Peyer's patch (tissue), 4 donors: ENCODE measurements at regions not wholly inside any gene's neighbourhood (a gene's known extent, or its start where the extent isn't known, plus 50 kb on each side); places are given as distances from the start of the nearest gene placed in this dataset.

Experiments used
- DNase-seq, 3 donors: peaks; one replicate each; pipeline ENCODE4 v3.0.0-alpha.2; 2017 to 2019
- H3K27ac ChIP-seq, 4 donors: fragments of 200-600 bp; sonication (generic); one replicate each; pipeline ENCODE4 v1.5.1; 2016 to 2019
- H3K27me3 ChIP-seq, 2 donors: fragments of 200-600 bp; sonication (generic); one replicate each; pipeline ENCODE4 v1.5.1; 2019
- H3K36me3 ChIP-seq, 3 donors: fragments of 200-600 bp; sonication (generic); one replicate each; pipeline ENCODE4 v1.5.1; 2016 to 2019
- H3K4me1 ChIP-seq, 4 donors: fragments of 200-600 bp; sonication (generic); one replicate each; pipeline ENCODE4 v1.5.1; 2016 to 2019
- H3K4me3 ChIP-seq, 4 donors: fragments of 200-600 bp; sonication (generic); 1 replicate in 3 of 4; 2 replicates in 1 of 4; pipeline ENCODE4 v1.5.1; 2016 to 2019; ENCODE audit warnings: mild to moderate bottlenecking in 1 of 4
- H3K9me3 ChIP-seq, 4 donors: fragments of 200-600 bp; sonication (generic); one replicate each; pipeline ENCODE4 v1.5.1; 2016 to 2019; ENCODE audit warnings: mild to moderate bottlenecking in 1 of 4
- CTCF ChIP-seq, 6 experiments: fragments of 450-650 bp in 4 of 6; fragments of 200-600 bp in 2 of 6; sonication (generic) in 1 of 6; IDR thresholded peaks; one replicate each; pipeline ENCODE4 v1.5.1; 2017 to 2019; ENCODE audit warnings: antibody characterized with exemption in 6 of 6, mild to moderate bottlenecking in 3 of 6, moderate library complexity in 1 of 6
- POLR2A ChIP-seq, 2 donors: fragments of 450-650 bp; IDR thresholded peaks; one replicate each; pipeline ENCODE4 v1.5.1; 2017; ENCODE audit warnings: antibody characterized with exemption in 2 of 2, mild to moderate bottlenecking in 2 of 2, moderate library complexity in 2 of 2

GRCh38 chr6:91358986-91359385 lies 772.1 kb upstream of the MAP3K7 start:
- no peaks in the 10 kb centered on the region for H3K36me3 ChIP-seq
- no peak overlapping the region for H3K27ac ChIP-seq
- no peak for TF ChIP-seq POLR2A (IDR thresholded peaks at IDR 0.05)
- no peak for TF ChIP-seq CTCF (IDR thresholded peaks at IDR 0.05)
- H3K27me3 ChIP-seq = no peaks in the 10 kb centered on the region
- no peak for DNase-seq
- H3K4me3 ChIP-seq = no peak overlapping the region
- H3K9me3 ChIP-seq = no peaks in the 10 kb centered on the region
- H3K4me1 ChIP-seq = no peaks in the 10 kb centered on the region

- TF ChIP-seq CTCF (IDR thresholded peaks at IDR 0.05) = no peak
- no peak for TF ChIP-seq POLR2A (IDR thresholded peaks at IDR 0.05)
- H3K36me3 ChIP-seq = no peaks in the 10 kb centered on the region
- no peaks in the 10 kb centered on the region for H3K4me1 ChIP-seq
- H3K4me3 ChIP-seq = no peak overlapping the region
- DNase-seq = no peak
- H3K27me3 ChIP-seq = no peaks in the 10 kb centered on the region
- H3K27ac ChIP-seq = no peak overlapping the region
- H3K9me3 ChIP-seq = no peaks in the 10 kb centered on the region
Observed at GRCh38 chr6:91352878-91353277, 766.0 kb upstream of the MAP3K7 start.

- TF ChIP-seq POLR2A (IDR thresholded peaks at IDR 0.05) = no peak
- no peak for TF ChIP-seq CTCF (IDR thresholded peaks at IDR 0.05)
- no peaks in the 10 kb centered on the region for H3K4me1 ChIP-seq
- no peak overlapping the region for H3K27ac ChIP-seq
- H3K27me3 ChIP-seq = no peaks in the 10 kb centered on the region
- no peak overlapping the region for H3K4me3 ChIP-seq
- DNase-seq = no peak
- no peaks in the 10 kb centered on the region for H3K36me3 ChIP-seq
- no peaks in the 10 kb centered on the region for H3K9me3 ChIP-seq
Observed at GRCh38 chr6:91352321-91352720, 765.4 kb upstream of the MAP3K7 start.

GRCh38 chr6:91350146-91350908 lies 763.5 kb upstream of the MAP3K7 start:
- no peaks in the 10 kb centered on the region for H3K4me1 ChIP-seq
- H3K36me3 ChIP-seq = no peaks in the 10 kb centered on the region
- H3K27ac ChIP-seq = no peak overlapping the region
- no peaks in the 10 kb centered on the region for H3K9me3 ChIP-seq
- TF ChIP-seq CTCF (IDR thresholded peaks at IDR 0.05) (no peak), POLR2A (IDR thresholded peaks at IDR 0.05) (no peak)
- DNase-seq = no peak
- H3K4me3 ChIP-seq = no peak overlapping the region
- no peaks in the 10 kb centered on the region for H3K27me3 ChIP-seq

- no peak overlapping the region for H3K27ac ChIP-seq
- H3K4me1 ChIP-seq = no peaks in the 10 kb centered on the region
- TF ChIP-seq CTCF (IDR thresholded peaks at IDR 0.05) (no peak), POLR2A (IDR thresholded peaks at IDR 0.05) (no peak)
- H3K36me3 ChIP-seq = no peaks in the 10 kb centered on the region
- DNase-seq = no peak
- no peaks in the 10 kb centered on the region for H3K27me3 ChIP-seq
- H3K4me3 ChIP-seq = no peak overlapping the region
- H3K9me3 ChIP-seq = no peaks in the 10 kb centered on the region
Observed at GRCh38 chr6:91341473-91341872, 754.6 kb upstream of the MAP3K7 start.
